ENCODE measurements at regions not wholly inside any gene's neighbourhood (a gene's known extent, or its start where the extent isn't known, plus 50 kb on each side); places are given as distances from the start of the nearest gene placed in this dataset.

GRCh38 chr2:157168501-157168900 lies 89.0 kb upstream of the GALNT5 start:
- no peak for DNase-seq

DNA sequence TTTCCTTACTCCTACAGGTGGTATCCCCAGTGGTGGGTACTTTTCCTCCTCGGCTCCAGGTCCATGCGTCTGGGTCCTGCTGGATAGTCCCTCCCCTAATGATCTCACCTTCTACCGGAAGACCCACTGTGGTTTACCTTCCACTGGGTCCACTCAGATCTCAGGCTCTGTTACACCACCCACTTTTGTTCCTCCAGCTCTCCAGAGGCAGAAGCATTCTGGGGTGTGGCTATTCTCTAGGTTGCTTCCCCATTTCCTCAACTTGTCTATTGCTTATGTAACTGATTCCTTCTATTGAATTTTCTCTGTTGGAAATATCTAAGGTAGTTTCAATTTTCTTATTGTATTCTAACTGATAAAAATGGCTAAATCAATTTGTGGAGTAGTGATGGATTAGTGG lies 87.6 kb upstream of the GALNT5 start:
- no peak for DNase-seq

DNA sequence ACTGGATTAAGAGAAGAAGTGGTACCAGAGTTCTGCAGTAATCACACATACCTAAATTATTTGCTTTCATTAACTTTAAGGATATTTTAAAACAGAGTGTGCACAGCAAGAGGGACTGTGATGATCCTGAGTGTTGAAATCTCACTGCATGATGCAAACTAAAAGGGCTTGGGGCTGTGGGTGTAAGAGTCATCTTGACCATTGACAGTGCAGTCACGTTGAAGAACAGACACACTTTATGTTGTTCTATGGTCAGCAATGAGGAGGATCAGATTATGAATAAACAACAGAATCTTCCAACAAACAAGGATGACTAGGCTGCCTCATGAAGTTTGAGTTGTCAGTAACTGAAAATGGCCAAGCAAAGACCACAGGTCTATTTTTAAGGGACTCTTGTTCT lies 87.2 kb upstream of the GALNT5 start:
- no peak for DNase-seq

DNA sequence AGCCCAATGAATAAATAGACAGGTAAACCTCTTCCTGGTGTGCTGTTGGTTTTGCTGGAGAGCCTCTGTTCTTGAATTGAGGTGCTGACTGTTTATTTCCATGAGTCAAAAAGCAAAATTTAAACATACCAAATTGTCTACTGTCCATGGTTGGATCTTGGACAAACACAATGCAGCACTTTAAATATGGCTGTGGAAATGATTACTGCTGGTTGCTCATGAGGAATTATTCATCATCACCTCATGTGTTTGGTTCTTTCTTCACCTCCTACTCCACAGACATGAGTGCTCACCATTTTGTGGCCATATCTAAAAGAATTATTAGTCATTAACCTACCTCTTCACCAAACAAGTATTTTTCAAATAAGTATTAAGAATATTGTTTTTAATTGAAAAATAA lies 85.3 kb upstream of the GALNT5 start:
- DNase-seq = no peak

- no peak for DNase-seq
Measured at GRCh38 chr2:157172866-157173578, 84.5 kb upstream of the GALNT5 start.

DNA sequence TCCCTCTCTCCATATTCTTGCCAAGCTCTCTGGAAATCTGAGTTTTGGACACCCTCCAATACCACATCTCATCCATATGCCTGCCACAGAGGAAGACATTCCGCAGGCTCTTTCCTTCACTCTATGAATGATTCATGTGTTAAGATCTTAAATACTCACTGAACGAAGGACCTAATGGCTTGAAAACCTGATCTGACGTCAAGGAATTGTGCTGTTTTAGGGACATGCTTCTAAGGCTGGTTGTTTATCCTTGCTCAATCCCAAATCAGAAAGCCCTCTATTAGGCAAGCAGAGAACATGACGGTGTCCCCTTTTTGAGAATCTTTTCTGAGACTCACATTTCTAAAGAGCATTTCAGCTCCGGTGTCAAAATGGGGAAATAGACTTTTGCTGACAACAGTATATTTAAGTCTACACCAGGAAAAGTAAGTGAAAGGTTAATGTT lies 83.7 kb upstream of the GALNT5 start:
- DNase-seq = no peak

DNA sequence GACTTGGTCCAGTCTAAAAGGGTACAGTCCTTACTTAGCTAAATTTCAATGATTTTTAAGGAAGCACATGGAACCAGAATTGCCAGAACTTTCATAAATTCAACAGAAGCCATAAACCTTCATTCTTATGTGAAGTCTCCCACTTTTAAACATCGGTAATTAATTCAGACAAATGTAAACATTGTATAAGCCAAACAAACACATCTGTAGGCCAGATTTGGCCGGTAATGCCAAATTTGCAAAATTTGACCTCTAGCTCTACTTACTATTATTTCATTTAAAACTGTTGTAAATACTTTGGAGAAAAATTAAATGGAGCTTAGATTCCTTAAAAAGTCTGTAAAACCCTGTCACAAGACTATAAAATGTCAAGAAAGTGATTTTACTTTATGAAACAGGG lies 83.2 kb upstream of the GALNT5 start:
- DNase-seq = no peak

GRCh38 chr2:157176602-157177001 lies 80.9 kb upstream of the GALNT5 start:
- no peak for DNase-seq

DNA sequence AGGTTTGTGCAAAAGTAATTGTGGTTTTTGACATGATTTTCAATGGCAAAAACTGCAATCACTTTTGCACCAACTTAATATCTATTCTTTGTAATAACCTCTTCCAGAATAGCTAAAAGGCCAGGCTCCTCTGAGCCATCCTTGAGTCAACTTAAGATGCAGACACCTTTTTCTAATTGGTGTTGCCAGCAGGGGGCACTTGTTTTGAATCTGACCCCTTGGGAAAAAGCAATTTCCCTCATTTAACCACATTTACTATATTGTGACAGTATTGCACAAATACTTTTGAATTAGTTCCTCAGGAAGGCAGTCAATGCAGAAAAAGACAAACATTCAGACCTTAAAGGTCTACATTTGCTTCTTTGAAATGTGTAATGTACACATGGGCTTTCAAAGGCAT lies 78.6 kb upstream of the GALNT5 start:
- peak; percentile 50 for DNase-seq

- no peak for DNase-seq
Measured at GRCh38 chr2:157179324-157180105, 78.0 kb upstream of the GALNT5 start.

- DNase-seq = no peak
Measured at GRCh38 chr2:157180359-157180758, 77.1 kb upstream of the GALNT5 start.

- peak; percentile 60 for DNase-seq
Measured at GRCh38 chr2:157181234-157181633, 76.3 kb upstream of the GALNT5 start.

DNA sequence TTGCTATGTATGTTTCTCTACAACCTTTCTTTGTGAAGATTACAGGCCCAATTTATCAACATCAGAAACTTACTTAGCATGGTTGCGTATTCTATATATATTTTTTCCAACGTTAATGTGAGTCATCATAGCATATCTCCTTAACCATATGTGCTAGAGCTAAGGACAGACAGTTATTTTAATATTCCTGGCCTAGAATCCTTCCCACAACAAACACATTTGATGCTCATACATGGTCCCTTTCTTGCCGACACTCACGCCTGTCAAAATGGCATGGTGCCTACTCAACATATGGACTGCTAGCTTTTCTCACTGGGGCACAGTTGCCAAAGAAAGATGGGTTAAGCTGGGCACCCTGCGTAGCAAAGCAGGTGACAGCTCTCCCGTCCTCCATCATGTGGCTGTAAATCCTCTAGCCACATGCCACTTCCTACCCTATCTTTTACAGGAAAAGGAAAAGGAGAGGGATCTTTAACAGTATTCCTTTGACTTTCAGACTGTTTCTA lies 75.2 kb upstream of the GALNT5 start:
- DNase-seq = peak; percentile 41

- DNase-seq = peak; percentile 27
Measured at GRCh38 chr2:157182834-157183396, 74.6 kb upstream of the GALNT5 start.

- no peak for DNase-seq
Measured at GRCh38 chr2:157184161-157184895, 73.2 kb upstream of the GALNT5 start.

DNA sequence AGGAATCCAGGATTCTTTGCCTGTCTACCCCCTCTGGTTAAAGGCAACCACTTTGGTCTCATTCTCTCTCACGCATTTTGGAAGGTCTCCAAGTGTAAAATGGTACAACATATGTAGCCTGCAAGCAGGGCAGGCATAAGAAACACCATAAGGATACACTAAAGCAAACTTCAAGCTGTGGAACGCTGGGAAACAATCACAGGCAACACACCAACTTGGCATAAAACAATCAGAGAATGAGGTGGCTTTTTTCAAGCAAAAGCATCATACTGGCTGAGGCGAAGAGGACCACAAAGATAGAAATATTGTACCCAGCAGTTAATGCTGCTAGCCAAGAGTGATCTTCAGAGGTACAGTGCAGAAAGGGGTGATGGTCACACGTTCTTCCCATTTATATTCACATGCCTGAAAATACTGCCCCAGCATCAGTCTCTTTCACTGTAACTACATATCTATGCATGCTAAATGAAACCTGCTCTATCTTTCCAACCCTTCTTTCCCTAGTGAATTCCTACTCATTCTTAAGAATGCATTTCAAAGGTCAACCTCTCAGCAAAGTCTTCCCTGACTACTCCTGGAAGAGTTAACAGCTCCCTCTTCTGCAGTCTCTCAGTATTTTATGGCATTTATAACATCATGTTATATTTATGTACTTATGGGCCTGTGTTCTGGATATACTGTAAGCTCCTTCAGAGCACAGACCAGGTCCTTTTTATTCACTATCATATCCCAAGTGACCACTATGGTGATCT lies 71.9 kb upstream of the GALNT5 start:
- DNase-seq = no peak

DNA sequence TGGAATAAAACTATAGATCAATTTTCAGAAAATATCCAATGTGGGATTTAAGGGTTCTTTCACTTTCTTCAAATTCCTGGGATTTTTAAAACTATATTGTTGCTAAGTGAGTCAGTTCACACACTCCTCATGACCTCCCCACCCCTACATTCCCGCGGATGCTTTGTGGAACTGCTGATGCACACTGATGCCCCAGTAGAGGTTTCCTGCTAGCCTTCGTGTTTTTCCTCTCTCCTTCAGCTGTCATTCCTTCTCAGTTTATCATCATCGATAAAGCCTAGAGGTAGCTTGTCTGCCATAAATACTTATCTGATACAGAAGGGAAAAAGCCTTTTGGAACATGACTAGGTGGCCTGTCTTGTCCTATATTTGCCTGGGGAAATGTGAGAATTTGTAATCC lies 67.4 kb upstream of the GALNT5 start:
- DNase-seq = no peak

GRCh38 chr2:157191186-157191585 lies 66.3 kb upstream of the GALNT5 start:
- no peak for DNase-seq

GRCh38 chr2:157192445-157193423 lies 64.8 kb upstream of the GALNT5 start:
- DNase-seq = peak; percentile 34

GRCh38 chr2:157193461-157193860 lies 64.0 kb upstream of the GALNT5 start:
- no peak for DNase-seq

DNA sequence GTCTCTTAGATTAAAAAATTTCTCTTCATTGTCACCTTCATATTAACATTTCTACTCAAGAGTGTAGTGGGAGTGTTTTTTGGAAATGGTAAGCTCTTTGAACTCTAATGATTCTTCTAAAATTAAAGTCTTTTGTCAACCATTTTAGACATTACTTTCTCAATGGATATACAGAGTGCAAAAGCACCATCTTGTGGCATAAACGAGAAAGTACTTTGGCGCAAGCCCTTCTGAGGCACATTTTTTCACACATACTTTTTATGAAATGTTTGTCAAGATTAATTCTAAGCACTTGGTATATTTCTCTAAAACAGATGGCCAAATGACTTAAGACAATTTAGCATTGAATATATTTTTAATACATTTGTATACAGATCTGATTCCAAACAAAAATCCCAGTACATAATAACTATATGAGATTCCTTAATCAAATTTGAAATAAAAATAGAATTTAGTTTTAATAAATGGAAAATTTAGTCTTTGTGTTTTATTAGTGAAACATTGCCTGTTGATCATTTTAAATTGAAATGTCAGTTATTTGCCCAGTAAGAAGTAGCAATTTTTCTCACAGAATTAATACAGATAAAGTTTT lies 63.3 kb upstream of the GALNT5 start:
- DNase-seq = peak; percentile 84

Measured in hematopoietic multipotent progenitor cell treated with erythropoietin and hydrocortisone succinate and interleukin-3 and kit ligand, for 6 days (in vitro differentiated cells).